Activated CD8-positive, alpha-beta memory T cell treated with anti-CD3 and anti-CD28 coated beads for 36 hours (primary cell): ENCODE measurements at regions not wholly inside any gene's neighbourhood (a gene's known extent, or its start where the extent isn't known, plus 50 kb on each side); places are given as distances from the start of the nearest gene placed in this dataset.

ENCODE experiments used
- CTCF ChIA-PET: fragments of 350-600 bp; sonication (Branson Sonifier 250); formaldehyde crosslinking; loops from one replicate; lab custom pipeline; 2021; ENCODE audit warnings: antibody characterized with exemption; lab: Charles Lee
- POLR2A ChIA-PET: fragments of 350-600 bp; sonication (Branson Sonifier 250); formaldehyde crosslinking; loops from one replicate; lab custom pipeline; 2021; ENCODE audit warnings: antibody characterized with exemption; lab: Charles Lee

- ChIA-PET POLR2A (no interaction called here), CTCF (no interaction called here)
Measured at GRCh38 chr3:182565916-182566796, 227.1 kb upstream of the ATP11B start.

GRCh38 chr3:182567700-182568099 is 225.6 kb upstream of the ATP11B start:
- ChIA-PET CTCF (no interaction called here), POLR2A (no interaction called here)

DNA sequence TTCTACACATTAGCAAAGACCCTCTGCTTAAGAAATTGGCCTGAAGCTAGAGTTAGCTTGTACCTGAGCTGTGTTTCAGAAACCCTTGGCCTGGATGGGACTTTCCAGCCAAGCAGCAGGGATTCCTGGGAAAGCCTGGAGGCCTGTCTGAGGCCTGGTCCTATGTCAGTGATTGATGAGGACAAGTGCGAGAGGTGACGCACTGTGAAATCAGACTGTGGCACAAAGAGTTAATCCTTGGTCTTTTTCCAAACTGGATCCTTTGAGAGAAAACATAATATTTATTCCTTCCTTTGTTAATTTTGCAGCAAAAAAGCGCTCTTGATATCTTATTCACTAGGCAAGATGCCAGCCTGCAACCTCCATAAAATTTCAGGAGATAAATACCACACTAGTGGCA is 225.0 kb upstream of the ATP11B start:
- ChIA-PET CTCF (no interaction called here), POLR2A (no interaction called here)

DNA sequence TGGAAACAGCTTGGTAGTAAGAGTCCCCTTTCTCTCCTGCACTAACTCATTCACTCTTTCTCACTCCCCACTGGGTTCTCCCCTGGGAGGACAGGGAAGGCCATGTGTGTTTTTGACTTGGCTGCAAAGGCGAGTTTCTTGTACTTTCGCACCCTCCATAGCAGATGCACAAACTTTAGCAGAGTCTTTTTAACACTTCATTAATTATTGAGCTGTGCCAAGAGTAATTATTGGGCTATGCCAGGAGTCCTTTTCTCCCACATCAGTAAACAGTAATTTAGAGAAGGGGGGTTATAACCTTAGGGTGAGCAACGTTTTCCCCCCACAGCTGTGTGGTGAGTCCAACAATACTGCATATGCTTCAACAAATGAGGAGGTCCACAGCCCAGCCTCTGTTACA is 224.4 kb upstream of the ATP11B start:
- POLR2A ChIA-PET, result no interaction called here
- CTCF ChIA-PET, result no interaction called here

- POLR2A ChIA-PET, result no interaction called here
- CTCF ChIA-PET, result no interaction called here
Measured at GRCh38 chr3:182570946-182571594, 222.2 kb upstream of the ATP11B start.

- ChIA-PET CTCF (no interaction called here), POLR2A (no interaction called here)
Measured at GRCh38 chr3:182575941-182576340, 217.4 kb upstream of the ATP11B start.

- POLR2A ChIA-PET, result no interaction called here
- CTCF ChIA-PET, result no interaction called here
Measured at GRCh38 chr3:182583545-182583944, 209.8 kb upstream of the ATP11B start.

DNA sequence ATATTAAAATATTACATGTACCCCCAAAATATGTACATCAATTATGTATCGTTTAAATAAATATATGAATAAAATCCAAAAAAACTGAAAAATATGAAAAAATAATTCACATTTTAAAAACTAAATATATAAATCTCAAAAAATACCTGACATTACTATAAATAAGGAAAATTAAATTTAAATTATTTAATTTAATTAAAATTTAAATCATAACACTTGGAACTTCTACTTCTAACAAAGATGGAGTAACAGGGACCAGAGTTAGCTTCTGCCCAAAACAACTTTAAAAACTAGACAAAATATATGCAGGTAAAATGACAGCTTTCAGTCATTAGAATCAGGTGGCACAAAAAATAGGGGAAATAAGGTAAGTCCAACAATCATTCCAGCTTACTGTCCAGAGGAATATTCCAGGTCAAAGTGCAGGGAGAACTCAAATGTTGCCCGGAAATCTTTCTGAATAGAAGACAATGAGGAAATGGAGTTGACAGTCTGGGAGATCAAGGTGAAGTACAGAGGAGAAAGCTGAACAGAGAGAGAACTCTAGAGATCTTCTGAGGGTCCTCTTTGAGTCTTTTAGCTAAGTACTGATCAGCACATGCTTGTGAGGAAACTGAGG is 207.7 kb upstream of the ATP11B start:
- ChIA-PET CTCF (no interaction called here), POLR2A (no interaction called here)

DNA sequence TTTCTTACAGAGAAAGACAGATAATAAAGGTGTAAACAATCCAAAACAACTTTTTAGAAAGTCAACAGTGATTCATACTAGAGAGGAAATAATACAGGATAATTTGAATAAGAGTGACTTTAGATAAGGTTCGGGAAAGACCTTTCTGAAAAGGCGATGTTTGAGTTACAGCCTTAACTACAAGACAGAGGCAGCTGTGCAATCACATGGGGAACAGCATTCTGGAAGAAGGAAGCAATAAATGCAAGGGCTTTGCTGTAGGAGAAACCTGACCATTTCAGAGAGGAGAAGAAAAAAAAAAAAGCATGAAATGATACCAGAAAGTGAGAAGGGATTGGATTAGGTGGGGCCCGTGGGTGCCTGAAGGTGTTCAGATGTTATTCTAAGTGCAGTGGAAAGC is 200.6 kb upstream of the ATP11B start:
- ChIA-PET CTCF (no interaction called here), POLR2A (no interaction called here)

DNA sequence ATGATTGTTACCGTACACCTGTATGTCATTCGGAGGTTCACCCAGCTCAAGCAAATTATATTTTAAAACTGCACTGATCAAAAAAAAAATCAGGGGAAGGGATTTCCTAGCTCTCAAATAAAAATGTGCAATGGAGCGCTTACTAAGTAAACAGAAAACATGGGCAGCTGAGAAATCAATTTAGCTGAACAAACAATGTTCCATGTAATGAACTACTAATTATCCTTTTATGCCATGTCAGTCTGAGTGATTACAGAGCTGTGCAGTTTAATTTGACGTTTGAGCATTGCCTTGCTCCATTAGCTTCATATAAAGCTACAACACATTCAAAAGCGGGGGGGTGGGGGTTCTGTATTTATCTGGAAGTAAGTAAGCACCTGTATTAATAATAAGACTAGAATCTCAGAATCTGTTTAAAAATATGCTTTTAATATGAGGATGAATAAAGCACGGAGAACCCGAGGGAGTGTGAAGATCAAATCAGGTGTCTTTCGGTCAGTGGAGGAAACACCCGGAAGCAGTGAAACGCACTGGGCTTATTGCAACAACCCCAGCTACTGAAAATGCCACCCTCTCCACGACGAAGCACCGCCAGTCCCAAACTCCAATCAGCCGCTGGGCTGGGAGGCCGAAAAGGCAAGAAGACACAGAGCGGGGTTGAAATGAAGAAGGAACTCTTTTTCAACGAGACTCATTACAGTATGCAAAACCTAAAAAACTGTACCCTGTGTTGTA is 196.5 kb upstream of the ATP11B start:
- POLR2A ChIA-PET, result no interaction called here
- CTCF ChIA-PET, result interaction anchor here (0.6 kb wide), 1 partner anchor 50 kb away, joined by 3 read pairs; no protein-coding TSS in a partner anchor

- CTCF ChIA-PET, result no interaction called here
Measured at GRCh38 chr3:182597621-182598041, 195.7 kb upstream of the ATP11B start.

GRCh38 chr3:182601597-182601996 is 191.7 kb upstream of the ATP11B start:
- POLR2A ChIA-PET, result no interaction called here
- CTCF ChIA-PET, result no interaction called here

More at GRCh38 chr3:182597621-182598041, 195.7 kb upstream of the ATP11B start:
- POLR2A ChIA-PET, result no interaction called here

GRCh38 chr3:182603501-182603900 is 189.8 kb upstream of the ATP11B start:
- POLR2A ChIA-PET, result no interaction called here
- CTCF ChIA-PET, result no interaction called here

- ChIA-PET POLR2A (no interaction called here), CTCF (no interaction called here)
Measured at GRCh38 chr3:182605882-182606611, 187.3 kb upstream of the ATP11B start.

- ChIA-PET CTCF (no interaction called here), POLR2A (no interaction called here)
Measured at GRCh38 chr3:182606905-182607504, 186.3 kb upstream of the ATP11B start.

- ChIA-PET CTCF (no interaction called here), POLR2A (no interaction called here)
Measured at GRCh38 chr3:182608832-182609231, 184.5 kb upstream of the ATP11B start.

GRCh38 chr3:182609575-182610156 is 183.6 kb upstream of the ATP11B start:
- ChIA-PET CTCF (no interaction called here), POLR2A (no interaction called here)

DNA sequence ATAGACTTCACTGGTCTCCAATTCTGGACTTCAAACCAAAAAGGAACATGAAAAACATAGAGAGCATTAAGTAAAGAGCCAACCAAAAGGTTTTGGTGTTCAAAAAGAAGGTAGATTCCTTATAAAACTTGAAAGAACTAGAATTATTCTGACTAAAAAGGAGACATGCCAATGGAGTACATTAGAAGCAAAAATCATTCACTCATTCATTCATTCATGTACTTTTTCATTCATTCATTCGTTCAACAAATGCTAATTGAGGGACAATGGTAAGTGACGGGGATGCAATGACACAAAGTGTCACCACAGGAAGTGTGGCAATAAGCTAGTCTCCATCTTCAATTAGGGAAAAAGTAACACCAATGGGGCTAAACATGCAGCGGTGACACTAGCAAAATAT is 181.0 kb upstream of the ATP11B start:
- ChIA-PET CTCF (no interaction called here), POLR2A (no interaction called here)
